ENCODE measurements at regions not wholly inside any gene's neighbourhood (a gene's known extent, or its start where the extent isn't known, plus 50 kb on each side); places are given as distances from the start of the nearest gene placed in this dataset.

DNA sequence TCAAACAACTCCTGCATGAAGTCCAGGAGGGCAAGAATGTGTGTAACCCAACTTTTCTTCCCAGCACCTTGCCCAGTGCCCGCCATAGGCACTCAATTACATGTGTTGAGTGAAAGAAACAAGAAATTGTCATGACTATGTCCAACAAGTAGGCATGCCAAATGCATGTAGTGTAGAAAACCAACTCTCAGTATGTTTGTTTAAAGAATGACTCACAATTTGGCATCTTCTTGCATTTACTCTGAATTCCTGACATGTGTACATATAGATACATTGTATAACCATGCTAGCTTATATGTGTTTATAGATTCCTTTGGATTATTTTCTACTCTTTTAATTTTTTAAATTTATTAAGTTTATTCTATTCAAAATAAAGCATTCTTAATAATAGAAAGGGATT lies 305.0 kb downstream of the EFNB2 start:
- TF ChIP-seq, protein P1, sequence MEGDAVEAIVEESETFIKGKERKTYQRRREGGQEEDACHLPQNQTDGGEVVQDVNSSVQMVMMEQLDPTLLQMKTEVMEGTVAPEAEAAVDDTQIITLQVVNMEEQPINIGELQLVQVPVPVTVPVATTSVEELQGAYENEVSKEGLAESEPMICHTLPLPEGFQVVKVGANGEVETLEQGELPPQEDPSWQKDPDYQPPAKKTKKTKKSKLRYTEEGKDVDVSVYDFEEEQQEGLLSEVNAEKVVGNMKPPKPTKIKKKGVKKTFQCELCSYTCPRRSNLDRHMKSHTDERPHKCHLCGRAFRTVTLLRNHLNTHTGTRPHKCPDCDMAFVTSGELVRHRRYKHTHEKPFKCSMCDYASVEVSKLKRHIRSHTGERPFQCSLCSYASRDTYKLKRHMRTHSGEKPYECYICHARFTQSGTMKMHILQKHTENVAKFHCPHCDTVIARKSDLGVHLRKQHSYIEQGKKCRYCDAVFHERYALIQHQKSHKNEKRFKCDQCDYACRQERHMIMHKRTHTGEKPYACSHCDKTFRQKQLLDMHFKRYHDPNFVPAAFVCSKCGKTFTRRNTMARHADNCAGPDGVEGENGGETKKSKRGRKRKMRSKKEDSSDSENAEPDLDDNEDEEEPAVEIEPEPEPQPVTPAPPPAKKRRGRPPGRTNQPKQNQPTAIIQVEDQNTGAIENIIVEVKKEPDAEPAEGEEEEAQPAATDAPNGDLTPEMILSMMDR (IDR thresholded peaks at IDR 0.05; ENCODE audit: partially characterized antibody, unreplicated experiment): no peak
- H3K27ac Mint-ChIP-seq (ENCODE audit: unreplicated experiment): no peak overlapping the region
- H3K27me3 Mint-ChIP-seq (ENCODE audit: unreplicated experiment): no peaks in the 10 kb centered on the region
- H3K9me3 Mint-ChIP-seq (ENCODE audit: unreplicated experiment): peaks cover 2% of the 10 kb centered on the region
- no peak overlapping the region for H3K4me3 Mint-ChIP-seq (ENCODE audit: unreplicated experiment)
- H3K36me3 Mint-ChIP-seq (ENCODE audit: unreplicated experiment): peaks cover 14% of the 10 kb centered on the region
- no peaks in the 10 kb centered on the region for H3K4me1 Mint-ChIP-seq (ENCODE audit: low read depth, unreplicated experiment)
- DNase-seq: no peak

DNA sequence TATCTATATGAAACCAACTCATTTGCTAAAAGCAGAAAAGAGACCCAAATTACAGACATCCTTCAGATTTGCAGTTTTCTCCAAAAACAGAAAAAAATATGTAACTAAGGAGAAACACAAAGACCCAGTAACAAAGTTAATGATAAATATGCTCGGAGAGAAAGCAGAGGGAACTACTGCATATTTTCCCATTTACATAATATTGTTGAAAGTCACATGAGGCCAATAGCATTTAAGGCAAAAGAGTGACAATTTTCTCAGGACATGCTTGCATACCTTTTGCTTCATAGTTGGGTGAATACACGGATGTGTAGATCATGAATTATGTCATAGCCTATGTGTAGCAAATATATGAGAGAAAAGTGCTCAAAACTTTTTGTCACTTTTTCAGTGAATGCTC lies 310.3 kb downstream of the EFNB2 start:
- TF ChIP-seq, protein P1 (IDR thresholded peaks at IDR 0.05; ENCODE audit: partially characterized antibody, unreplicated experiment): no peak
- Mint-ChIP-seq H3K36me3 (ENCODE audit: unreplicated experiment) (no peaks in the 10 kb centered on the region), H3K4me1 (ENCODE audit: low read depth, unreplicated experiment) (no peaks in the 10 kb centered on the region), H3K4me3 (ENCODE audit: unreplicated experiment) (no peak overlapping the region), H3K27ac (ENCODE audit: unreplicated experiment) (no peak overlapping the region), H3K27me3 (ENCODE audit: unreplicated experiment) (no peaks in the 10 kb centered on the region), H3K9me3 (ENCODE audit: unreplicated experiment) (peaks cover 2% of the 10 kb centered on the region)
- no peak for DNase-seq

DNA sequence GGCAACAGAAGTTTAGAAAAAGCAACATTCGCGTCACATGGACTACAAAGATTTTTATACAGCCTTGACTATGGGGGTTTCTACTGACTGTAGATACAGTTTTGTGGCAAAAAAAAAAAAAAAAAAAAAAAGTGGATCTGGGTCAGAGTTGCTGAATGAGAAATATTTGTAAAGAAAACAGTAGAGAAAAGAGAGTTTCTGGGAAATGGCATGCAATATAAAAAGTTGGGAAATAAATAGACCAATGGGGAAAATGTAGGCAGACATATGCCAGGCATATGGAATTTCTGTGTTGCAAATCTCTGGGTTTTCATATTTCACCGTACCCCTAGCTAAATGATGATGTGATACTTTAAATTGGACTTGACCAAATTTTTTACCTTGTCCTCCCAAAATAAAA lies 315.3 kb downstream of the EFNB2 start:
- no peak overlapping the region for H3K27ac Mint-ChIP-seq (ENCODE audit: unreplicated experiment)
- H3K27me3 Mint-ChIP-seq (ENCODE audit: unreplicated experiment): peaks cover 2% of the 10 kb centered on the region
- H3K4me1 Mint-ChIP-seq (ENCODE audit: low read depth, unreplicated experiment): no peaks in the 10 kb centered on the region
- TF ChIP-seq, protein P1 (IDR thresholded peaks at IDR 0.05; ENCODE audit: partially characterized antibody, unreplicated experiment): no peak
- H3K9me3 Mint-ChIP-seq (ENCODE audit: unreplicated experiment): no peaks in the 10 kb centered on the region
- H3K4me3 Mint-ChIP-seq (ENCODE audit: unreplicated experiment): no peak overlapping the region
- DNase-seq: no peak
- no peaks in the 10 kb centered on the region for H3K36me3 Mint-ChIP-seq (ENCODE audit: unreplicated experiment)

DNA sequence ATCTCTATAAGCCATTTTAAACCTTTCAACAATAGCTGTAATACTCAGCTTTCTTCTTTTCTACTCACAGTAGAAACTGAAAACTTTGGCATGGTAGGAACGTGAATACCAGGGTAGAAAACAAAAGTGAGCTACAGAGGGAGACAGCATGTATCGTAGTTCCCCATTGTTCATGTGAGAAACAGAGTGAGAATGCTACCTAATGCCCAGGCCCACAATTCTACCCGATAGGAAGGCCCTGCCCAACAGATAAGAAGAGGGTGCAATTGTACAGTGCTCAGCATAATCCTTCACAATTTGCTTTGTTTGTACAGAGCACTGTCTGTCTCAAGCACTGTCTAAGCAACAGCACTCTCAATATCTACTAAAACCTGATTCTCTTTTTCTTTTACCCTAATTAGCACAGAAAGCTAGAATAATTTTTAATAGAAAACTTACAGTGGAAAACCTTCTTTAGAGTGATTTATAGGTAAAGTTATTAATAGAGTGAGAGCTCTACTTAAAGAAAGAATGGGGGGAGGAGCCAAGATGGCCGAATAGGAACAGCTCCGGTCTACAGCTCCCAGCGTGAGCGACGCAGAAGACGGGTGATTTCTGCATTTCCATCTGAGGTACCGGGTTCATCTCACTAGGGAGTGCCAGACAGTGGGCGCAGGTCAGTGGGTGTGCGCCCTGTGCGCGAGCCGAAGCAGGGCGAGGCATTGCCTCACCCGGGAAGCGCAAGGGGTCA lies 322.3 kb downstream of the EFNB2 start:
- no peaks in the 10 kb centered on the region for H3K9me3 Mint-ChIP-seq (ENCODE audit: unreplicated experiment)
- H3K27ac Mint-ChIP-seq (ENCODE audit: unreplicated experiment): no peak overlapping the region
- H3K27me3 Mint-ChIP-seq (ENCODE audit: unreplicated experiment): peaks cover 2% of the 10 kb centered on the region
- H3K4me1 Mint-ChIP-seq (ENCODE audit: low read depth, unreplicated experiment): no peaks in the 10 kb centered on the region
- TF ChIP-seq, protein P1 (IDR thresholded peaks at IDR 0.05; ENCODE audit: partially characterized antibody, unreplicated experiment): no peak
- DNase-seq: no peak
- H3K4me3 Mint-ChIP-seq (ENCODE audit: unreplicated experiment): no peak overlapping the region
- H3K36me3 Mint-ChIP-seq (ENCODE audit: unreplicated experiment): no peaks in the 10 kb centered on the region

DNA sequence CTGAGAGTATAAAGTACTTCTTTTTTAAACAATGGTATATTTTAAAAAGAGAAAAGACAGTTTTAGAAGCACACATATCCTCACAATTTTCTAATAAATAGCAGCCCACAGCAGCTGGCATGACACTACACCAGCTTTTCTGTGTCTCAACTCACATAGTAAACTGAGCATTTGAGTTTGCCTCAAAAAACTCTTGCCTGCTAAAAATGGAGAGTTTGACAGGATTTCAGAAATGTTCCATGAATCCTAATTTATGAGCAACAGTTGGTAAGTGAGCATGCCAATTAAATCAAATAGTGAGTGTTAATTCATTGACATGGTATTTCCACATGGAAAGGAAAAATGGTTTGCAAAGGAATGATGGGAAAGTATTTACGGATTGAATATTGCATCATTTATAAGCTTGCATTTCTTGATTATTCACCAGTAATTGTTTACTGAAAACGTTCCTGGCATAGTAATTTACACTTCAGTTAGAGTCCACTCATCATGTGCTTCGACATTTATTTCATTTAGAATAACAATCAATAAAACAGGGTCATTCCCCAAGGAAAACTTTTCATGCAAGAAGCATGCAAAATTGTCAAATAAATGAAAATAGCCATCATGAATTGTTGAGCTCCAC lies 323.0 kb downstream of the EFNB2 start:
- Mint-ChIP-seq H3K4me1 (ENCODE audit: low read depth, unreplicated experiment) (no peaks in the 10 kb centered on the region), H3K4me3 (ENCODE audit: unreplicated experiment) (no peak overlapping the region), H3K27me3 (ENCODE audit: unreplicated experiment) (peaks cover 2% of the 10 kb centered on the region), H3K36me3 (ENCODE audit: unreplicated experiment) (no peaks in the 10 kb centered on the region), H3K9me3 (ENCODE audit: unreplicated experiment) (no peaks in the 10 kb centered on the region), H3K27ac (ENCODE audit: unreplicated experiment) (no peak overlapping the region)
- TF ChIP-seq, protein P1 (IDR thresholded peaks at IDR 0.05; ENCODE audit: partially characterized antibody, unreplicated experiment): no peak
- no peak for DNase-seq
